LNCaP clone FGC (cell line): ENCODE measurements at regions not wholly inside any gene's neighbourhood (a gene's known extent, or its start where the extent isn't known, plus 50 kb on each side); places are given as distances from the start of the nearest gene placed in this dataset.

Experiments
- DNase-seq: peaks from one replicate; pipeline ENCODE4 v3.0.0-alpha.2; 2011; ENCODE audit warnings: low read depth
- H3K4me3 ChIP-seq: 2 replicates; pipeline ENCODE4 v1.5.1; 2011; ENCODE audit warnings: mild to moderate bottlenecking, low read depth, low read length, control low read depth
- CTCF ChIP-seq: IDR thresholded peaks from 2 replicates; pipeline ENCODE4 v1.5.1; 2012; ENCODE audit warnings: mild to moderate bottlenecking; ENCODE audit not compliant: control insufficient read depth, insufficient read depth; ENCODE audit errors: extremely low read depth

GRCh38 chr2:191488135-191488534 is 189.8 kb upstream of the NABP1 start:
- no peak for DNase-seq
- TF ChIP-seq CTCF: no peak
- no peak overlapping the region for H3K4me3 ChIP-seq

- no peak for DNase-seq
- no peak overlapping the region for H3K4me3 ChIP-seq
- TF ChIP-seq CTCF: no peak
Measured at GRCh38 chr2:191489177-191489576, 188.8 kb upstream of the NABP1 start.

- no peak for DNase-seq
- TF ChIP-seq CTCF: no peak
- H3K4me3 ChIP-seq: no peak overlapping the region
Measured at GRCh38 chr2:191496838-191497237, 181.1 kb upstream of the NABP1 start.

- DNase-seq: no peak
- H3K4me3 ChIP-seq: no peak overlapping the region
- TF ChIP-seq CTCF: no peak
Measured at GRCh38 chr2:191497822-191498221, 180.1 kb upstream of the NABP1 start.

GRCh38 chr2:191499050-191499449 is 178.9 kb upstream of the NABP1 start:
- no peak for DNase-seq
- no peak for TF ChIP-seq CTCF
- H3K4me3 ChIP-seq: no peak overlapping the region

GRCh38 chr2:191499874-191500565 is 177.9 kb upstream of the NABP1 start:
- DNase-seq: no peak
- TF ChIP-seq CTCF: no peak
- no peak overlapping the region for H3K4me3 ChIP-seq

GRCh38 chr2:191500566-191500883 is 177.4 kb upstream of the NABP1 start:
- H3K4me3 ChIP-seq: no peak overlapping the region
- TF ChIP-seq CTCF: no peak
- DNase-seq: no peak
